ENCODE measurements at regions not wholly inside any gene's neighbourhood (a gene's known extent, or its start where the extent isn't known, plus 50 kb on each side); places are given as distances from the start of the nearest gene placed in this dataset.

- Mint-ChIP-seq H3K9me3 (no peaks in the 10 kb centered on the region), H3K4me1 (ENCODE audit: low read depth) (no peaks in the 10 kb centered on the region), H3K27ac (no peak overlapping the region), H3K4me3 (no peak overlapping the region), H3K27me3 (peaks cover 9% of the 10 kb centered on the region), H3K36me3 (ENCODE audit: low read depth) (no peaks in the 10 kb centered on the region)
- ATAC-seq (no peak), DNase-seq (no peak)
- ChIA-PET CTCF (no interaction called here), POLR2A (no interaction called here)
- intact Hi-C loops (cut with micrococcal nuclease), result no loop called here
- no peak for TF ChIP-seq CTCF (IDR thresholded peaks at IDR 0.05)
These were observed 62.0 kb upstream of the PODXL start for GRCh38 chr7:131618391-131618790.

GRCh38 chr7:131616487-131617200 lies 60.2 kb upstream of the PODXL start:
- no peak overlapping the region for H3K4me3 Mint-ChIP-seq
- DNase-seq (no peak), ATAC-seq (no peak)
- H3K4me1 Mint-ChIP-seq (ENCODE audit: low read depth), result no peaks in the 10 kb centered on the region
- intact Hi-C loops (cut with micrococcal nuclease), result no loop called here
- TF ChIP-seq CTCF (IDR thresholded peaks at IDR 0.05), result no peak
- H3K9me3 Mint-ChIP-seq, result no peaks in the 10 kb centered on the region
- H3K36me3 Mint-ChIP-seq (ENCODE audit: low read depth), result no peaks in the 10 kb centered on the region
- ChIA-PET CTCF (no interaction called here), POLR2A (no interaction called here)
- peaks cover 7% of the 10 kb centered on the region for H3K27me3 Mint-ChIP-seq
- H3K27ac Mint-ChIP-seq, result no peak overlapping the region

DNA sequence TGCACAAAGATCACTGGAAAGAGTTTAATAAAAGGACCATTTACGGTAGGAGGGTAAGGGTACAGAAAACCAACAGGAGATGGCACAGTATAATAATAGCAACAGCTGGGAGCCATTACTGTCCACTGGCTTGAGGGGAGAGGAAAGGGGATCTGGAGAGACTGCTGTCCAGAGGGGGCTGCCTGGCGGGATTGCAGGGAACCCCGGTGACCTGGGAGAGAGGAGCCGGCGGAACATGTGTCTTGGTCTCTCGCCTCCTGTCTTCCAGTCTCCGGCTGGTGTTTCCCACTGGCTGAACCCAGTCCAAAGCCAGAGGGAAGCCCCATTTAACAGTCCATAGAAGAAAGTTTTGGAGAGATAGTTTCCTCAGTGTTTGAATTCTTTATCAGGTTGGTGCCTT lies 57.5 kb upstream of the PODXL start:
- DNase-seq (no peak), ATAC-seq (no peak)
- H3K4me3 Mint-ChIP-seq, result no peak overlapping the region
- H3K27me3 Mint-ChIP-seq, result peaks cover 7% of the 10 kb centered on the region
- H3K27ac Mint-ChIP-seq, result no peak overlapping the region
- no peaks in the 10 kb centered on the region for H3K4me1 Mint-ChIP-seq (ENCODE audit: low read depth)
- CTCF ChIA-PET, result no interaction called here
- intact Hi-C loops (cut with micrococcal nuclease), result no loop called here
- no peaks in the 10 kb centered on the region for H3K9me3 Mint-ChIP-seq
- no peak for TF ChIP-seq CTCF (IDR thresholded peaks at IDR 0.05)
- POLR2A ChIA-PET, result no interaction called here
- H3K36me3 Mint-ChIP-seq (ENCODE audit: low read depth), result no peaks in the 10 kb centered on the region

- intact Hi-C loops (cut with micrococcal nuclease), result no loop called here
- Mint-ChIP-seq H3K4me1 (ENCODE audit: low read depth) (peaks cover 8% of the 10 kb centered on the region), H3K36me3 (ENCODE audit: low read depth) (no peaks in the 10 kb centered on the region), H3K27me3 (peaks cover 16% of the 10 kb centered on the region), H3K9me3 (no peaks in the 10 kb centered on the region), H3K27ac (no peak overlapping the region), H3K4me3 (no peak overlapping the region)
- no peak for TF ChIP-seq CTCF (IDR thresholded peaks at IDR 0.05)
- ChIA-PET CTCF (no interaction called here), POLR2A (no interaction called here)
- ATAC-seq (no peak), DNase-seq (no peak)
These were observed 53.6 kb upstream of the PODXL start for GRCh38 chr7:131610007-131610406.

- Mint-ChIP-seq H3K36me3 (ENCODE audit: low read depth) (no peaks in the 10 kb centered on the region), H3K27ac (no peak overlapping the region), H3K4me1 (ENCODE audit: low read depth) (peaks cover 8% of the 10 kb centered on the region), H3K27me3 (peaks cover 17% of the 10 kb centered on the region), H3K4me3 (no peak overlapping the region), H3K9me3 (no peaks in the 10 kb centered on the region)
- CTCF ChIA-PET, result interaction anchor here (0.6 kb wide), 1 partner anchor 12 kb away, joined by 3 read pairs; no protein-coding TSS in a partner anchor
- DNase-seq (no peak), ATAC-seq (no peak)
- POLR2A ChIA-PET, result no interaction called here
- intact Hi-C loops (cut with micrococcal nuclease), result no loop called here
- TF ChIP-seq CTCF (IDR thresholded peaks at IDR 0.05), result no peak
These were observed 51.7 kb upstream of the PODXL start for GRCh38 chr7:131608116-131608500.

All from activated CD8-positive, alpha-beta T cell treated with anti-CD3 and anti-CD28 coated beads for 36 hours (primary cell).